Endometrium (tissue), 2 donors: ENCODE measurements at regions not wholly inside any gene's neighbourhood (a gene's known extent, or its start where the extent isn't known, plus 50 kb on each side); places are given as distances from the start of the nearest gene placed in this dataset.

Experiments used
- FAIRE-seq: peaks from 2 replicates; lab custom pipeline; 2012; peaks lifted over from hg19 to GRCh38; lab: Jason Lieb, UNC
- donor health status: control.
- donor health status: control.

DNA sequence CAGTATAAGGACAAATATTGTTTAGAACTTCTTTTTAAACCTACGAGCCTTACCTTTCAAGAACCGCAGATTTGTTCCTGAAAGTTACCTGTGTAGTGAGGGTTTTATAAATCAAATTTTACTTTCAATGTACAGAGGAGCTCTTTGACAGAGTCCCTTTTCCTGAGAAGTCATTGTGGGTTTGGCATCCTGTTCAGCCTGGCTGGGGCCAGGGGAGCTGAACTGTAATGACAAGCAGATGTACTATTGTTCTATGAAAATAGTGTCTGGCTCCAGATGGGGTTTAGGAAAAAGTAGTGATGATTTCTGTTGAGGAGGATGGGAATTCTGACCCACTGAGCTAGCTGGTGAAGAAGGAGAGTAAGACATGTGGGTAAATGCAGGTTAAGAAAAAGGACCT is 196.2 kb upstream of the PGRMC2 start:
- no peak for FAIRE-seq

DNA sequence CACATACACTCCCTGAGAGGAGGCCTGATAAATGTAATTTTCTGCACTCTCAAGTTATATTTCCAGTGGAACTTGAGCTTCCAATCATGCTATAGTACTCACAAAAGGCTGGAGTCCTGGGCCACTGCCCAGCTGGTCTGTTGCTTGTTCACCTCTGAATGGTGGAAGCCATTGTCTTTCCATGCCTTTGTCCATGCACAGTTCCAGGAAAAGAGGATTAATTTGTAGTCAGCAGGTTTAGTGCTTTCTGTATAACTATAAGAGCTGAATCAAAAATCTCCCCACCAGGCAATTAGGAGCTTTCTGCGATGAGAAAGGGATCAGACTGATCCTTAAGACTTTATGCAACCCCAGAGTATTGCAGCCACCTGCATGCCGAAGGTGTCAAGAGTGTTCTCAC is 195.4 kb upstream of the PGRMC2 start:
- FAIRE-seq, result no peak

DNA sequence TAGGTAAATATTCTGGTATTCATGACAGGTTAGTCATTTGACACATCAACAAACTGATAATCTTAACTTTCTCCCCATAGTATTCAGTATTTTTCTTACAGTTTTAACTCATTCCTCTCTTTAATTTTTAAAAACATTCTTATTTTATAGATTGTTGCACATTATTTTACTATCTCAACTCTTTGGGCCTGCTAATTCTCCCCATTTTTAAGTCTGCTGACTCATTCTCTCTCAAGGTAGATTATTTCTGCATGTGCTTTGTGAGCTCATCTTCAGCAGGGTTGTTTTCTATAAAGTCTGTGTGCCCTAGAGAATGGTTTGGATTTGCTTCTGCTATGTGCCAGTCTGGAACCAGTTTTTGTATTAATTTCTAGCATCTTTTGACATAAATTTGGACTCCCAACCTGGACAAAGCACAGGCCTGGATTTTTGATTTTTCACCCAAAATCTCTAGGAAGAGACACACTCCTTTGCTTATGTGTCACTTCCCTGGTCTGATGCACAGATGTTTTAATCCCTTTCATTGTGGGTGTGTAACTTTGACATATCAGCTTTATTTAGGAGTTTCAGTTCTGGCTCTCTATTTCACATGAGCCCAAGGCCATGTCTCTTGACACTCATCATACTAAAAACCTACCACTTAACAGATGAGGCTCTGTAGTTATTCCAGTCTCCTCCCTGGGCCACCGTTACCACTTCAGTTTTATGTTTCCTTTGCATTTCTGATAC is 194.3 kb upstream of the PGRMC2 start:
- FAIRE-seq, result no peak

DNA sequence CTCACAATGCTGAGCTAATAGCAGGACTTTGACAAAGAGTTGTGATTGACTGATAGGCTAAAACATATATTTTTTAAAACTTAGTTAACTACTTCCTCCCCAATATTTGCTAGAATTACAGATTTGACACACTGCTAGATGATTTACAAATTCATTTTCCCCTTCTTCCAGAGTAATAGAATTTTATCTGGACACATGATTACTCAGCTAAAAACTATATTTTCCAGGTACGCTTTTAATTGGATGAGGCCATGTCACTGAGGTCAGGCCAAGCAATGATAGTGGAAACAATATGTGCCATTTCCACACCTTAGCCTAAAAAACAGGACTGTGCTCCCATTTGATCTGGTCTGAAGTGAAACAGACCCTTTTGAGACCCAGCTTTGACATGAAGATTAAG is 193.3 kb upstream of the PGRMC2 start:
- FAIRE-seq, result no peak

DNA sequence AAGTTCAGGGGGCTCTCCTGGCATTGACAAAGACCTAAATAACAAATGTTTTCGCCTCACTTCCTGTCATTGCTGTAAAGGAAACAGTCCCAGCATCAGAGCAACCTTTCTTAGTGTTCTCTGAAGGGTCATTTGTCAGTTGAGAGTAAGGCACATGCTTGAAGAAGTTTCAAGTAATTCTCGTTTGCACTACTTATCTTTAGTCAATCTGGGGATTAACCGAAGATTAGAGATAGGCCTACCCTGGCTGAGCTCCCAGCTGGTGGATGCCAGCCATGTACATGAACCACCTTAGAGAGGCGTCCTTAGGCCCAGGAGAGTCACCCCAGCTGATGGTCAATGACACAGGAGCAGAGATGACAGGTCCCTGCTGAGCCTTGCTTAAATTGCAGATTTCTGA is 189.9 kb upstream of the PGRMC2 start:
- FAIRE-seq, result no peak

DNA sequence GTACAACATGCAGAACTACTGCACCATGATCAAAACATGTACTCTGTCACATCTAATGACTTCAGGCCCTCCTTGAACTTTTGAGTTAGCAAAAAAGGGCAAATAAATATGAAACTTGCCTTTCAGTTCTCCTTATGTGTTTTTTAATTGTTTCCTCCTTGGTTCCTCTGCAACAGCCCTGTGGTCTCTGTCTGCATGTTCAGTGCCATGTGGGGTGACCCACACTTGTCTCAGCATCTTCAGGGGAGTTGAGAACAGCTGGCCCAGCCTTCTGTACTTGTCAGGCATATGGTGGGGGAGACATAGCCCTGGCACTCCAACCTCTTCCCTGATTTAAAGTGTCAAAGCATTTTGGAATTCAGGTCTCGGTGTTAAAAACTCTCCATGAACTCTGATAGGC is 188.0 kb upstream of the PGRMC2 start:
- no peak for FAIRE-seq

DNA sequence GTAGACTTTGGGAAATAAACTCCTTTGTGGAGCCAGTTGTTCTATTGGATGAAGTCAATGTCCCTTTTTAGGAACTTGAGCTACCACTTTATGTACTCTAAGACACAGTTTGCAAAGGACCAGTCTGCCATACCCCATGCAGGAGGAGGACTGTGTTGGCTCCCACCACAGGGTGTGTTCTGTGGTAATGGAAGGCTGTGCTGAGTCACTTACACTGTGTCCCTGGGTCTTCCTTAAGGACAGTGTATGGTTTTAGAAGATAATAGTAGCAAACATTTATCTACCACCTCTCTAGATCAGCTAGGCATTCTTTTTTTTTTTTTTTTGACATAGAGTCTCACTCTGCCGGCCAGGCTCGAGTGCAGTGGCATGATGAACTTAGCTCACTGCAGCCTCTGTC is 184.0 kb upstream of the PGRMC2 start:
- no peak for FAIRE-seq

DNA sequence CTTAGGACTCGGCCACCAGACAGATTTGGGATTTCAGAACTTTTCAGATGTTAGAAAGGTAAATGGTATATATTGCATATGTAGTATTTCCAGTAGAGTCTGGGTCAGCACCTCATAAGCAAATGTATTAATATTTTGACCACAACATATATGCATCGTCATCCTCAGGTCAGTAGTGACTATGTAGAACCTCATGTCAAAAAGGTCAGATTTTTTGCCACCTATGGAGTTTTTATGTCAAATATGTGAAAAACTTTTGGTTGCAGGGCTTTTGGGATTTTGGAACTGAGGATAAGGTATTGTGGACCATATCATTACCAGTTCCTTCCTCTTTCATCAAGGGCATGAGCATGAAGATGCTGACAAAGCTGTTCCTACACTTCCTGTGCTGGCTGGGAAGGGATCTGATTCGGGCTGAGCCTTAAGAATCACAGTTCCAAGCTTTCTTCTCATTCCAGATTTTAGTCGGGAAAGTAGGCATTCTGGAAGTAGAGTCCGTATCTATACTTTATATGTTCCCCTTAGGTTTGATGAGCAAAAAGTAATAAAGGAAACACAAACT is 183.0 kb upstream of the PGRMC2 start:
- no peak for FAIRE-seq

DNA sequence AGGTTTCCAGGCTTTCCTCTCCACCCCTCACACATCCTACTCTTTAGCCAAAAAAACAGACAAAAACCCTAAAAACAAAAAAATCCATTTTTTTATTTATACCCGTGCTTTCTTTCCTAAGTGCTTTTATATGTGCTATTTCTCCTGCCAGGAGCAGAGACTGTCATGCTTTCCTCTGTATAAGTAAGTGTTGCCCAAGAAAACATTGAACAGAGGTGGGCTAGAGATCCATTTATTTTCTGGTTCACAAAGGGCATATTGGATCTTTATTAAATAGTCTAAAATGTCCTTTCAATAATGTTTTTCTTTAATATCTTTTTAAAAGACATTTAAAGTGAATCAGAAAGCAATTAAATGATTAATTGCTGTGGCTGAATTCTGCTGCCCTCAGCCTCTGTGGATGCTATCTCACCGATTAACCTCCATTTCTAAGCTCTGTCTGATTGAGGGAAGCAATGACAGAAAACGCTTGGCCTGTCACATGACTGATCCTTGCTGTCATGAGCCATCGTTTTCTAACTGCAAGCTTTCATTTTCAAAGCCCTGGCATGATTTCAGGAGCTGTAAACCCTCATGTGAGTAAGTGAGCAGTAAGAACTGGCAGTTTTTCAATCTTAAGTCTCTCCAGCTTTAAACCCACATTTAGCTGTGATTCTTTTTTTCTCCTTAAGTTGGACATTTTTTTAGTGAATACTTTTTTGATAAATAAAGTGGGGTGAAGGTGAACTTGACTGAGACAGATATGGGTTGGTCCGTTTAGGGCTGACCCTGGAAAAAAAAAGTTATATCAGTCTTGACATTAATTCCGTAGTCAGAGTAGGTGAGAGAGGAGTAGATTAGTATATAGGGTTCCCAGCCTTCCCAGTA is 180.7 kb upstream of the PGRMC2 start:
- no peak for FAIRE-seq

DNA sequence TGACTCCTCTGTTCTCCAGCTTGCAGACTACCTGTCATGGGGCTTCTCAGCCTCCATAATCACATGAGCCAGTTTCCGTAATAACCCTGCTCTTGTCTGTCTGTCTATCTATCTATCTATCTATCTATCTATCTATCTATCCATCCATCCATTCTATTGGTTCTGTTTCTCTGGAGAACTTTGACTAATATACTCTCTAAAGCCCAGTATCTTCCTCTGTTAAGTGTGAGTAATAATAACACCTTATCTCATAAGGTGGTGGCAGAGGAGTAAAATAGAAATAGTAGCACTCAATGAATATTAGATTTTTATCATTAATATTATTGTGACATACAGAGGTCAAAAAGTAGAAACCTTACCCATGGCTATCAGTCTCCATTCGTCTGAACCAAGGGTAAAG is 177.9 kb upstream of the PGRMC2 start:
- no peak for FAIRE-seq

DNA sequence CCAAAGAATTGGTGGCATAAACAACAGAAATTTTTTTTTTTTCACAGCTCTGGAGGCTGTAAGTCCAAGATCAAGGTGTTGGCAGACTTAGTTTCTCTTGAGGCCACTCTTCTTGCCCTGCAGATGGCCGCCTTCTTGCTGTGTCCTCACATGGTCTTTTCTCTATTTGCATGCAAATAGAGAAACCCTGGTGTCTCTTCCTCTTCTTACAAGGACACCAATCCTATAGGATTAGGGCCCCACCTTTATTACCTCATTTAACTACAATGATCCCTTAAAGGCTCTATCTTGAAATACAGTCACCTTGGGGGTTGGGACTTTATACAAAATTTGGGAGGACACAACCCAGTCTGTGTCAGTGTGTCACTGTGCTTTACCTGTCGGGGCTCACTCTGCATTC is 175.4 kb upstream of the PGRMC2 start:
- FAIRE-seq, result no peak

DNA sequence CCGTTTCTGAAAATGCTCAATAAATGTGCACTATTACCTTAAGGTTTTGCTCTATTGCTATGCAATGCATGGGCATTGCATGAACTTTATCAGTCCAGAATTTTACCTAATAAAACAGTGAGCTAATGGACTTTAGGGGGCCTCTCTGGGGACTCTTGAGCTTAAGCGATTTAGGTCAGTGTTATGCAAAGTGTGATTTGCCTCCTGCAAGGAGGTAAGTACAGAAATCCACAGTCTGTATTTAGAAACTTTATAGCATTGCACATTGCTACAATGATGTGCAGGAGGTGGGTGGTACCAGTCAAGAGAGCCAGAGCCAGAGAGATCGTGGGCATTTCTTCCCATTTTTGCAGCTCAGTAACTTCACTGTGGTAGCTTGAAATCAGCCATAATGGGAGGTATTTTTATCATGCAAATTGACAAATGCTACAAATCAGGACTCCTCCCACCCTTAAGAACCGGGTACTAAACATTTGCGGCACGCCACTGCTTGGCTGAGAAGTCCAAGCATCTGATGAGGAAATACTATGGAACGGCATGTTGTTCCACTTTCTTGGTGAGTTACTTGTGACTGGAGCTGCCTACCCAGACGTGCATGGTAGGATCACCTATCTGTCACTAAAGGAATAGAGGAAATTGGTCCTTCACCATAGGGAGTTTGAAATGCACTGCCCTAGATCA is 174.6 kb upstream of the PGRMC2 start:
- no peak for FAIRE-seq

DNA sequence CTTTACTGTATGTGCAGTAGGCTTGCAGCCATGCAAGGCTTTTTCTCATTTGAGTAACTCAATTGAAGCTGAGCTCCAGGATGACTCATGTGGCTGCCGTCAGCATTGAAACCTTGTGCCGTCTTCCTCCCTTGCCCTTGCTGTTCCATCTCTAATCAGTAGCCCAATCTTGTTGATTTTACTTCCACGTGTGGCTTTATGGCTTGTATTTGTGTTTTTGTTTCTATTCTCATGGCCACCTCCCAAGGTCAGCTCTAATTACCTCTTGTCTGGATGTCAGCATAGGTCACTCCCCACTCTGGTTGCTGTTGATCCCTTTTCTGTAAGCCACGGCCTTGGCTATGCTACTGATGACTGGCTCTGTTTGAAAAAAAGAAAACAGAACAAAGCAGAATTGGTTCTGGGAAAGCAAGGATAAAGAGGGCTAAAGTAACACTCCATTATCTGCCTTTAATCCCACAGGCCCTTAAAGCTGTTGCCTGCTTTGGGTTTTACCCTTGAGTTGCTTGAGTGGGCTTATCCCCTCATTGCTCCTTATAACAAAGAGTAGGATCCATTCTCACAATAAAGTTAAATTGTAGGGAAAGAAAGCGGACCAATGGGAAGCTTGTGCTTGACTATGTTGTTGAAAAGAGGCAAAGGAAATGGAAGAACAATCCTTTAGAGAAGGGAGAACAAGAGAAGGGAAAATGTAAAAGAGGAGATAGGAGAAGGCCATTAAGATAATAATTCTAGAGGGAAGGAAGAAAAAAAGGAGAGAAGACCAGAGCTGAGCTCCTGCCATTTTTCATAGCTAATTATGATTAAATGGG is 173.9 kb upstream of the PGRMC2 start:
- peak; percentile 85 for FAIRE-seq

DNA sequence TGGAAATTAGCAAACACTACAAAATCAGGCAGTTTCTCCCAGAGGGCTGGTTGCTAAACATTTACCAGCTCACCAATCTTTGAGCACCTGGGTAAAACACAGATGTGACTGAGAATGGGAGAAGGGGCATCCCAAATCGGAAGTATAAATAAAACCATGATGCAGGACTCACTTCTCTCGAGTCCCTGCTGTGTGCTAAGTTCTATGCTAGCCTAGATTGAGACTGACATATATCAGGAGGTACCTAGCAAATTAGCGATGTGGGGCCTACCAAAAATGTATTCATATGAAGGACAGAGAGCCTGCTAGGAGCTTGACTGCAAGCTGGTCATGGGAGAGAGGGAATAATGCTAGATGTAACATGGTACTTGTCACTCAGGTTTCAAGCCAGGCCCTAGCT is 171.9 kb upstream of the PGRMC2 start:
- no peak for FAIRE-seq

DNA sequence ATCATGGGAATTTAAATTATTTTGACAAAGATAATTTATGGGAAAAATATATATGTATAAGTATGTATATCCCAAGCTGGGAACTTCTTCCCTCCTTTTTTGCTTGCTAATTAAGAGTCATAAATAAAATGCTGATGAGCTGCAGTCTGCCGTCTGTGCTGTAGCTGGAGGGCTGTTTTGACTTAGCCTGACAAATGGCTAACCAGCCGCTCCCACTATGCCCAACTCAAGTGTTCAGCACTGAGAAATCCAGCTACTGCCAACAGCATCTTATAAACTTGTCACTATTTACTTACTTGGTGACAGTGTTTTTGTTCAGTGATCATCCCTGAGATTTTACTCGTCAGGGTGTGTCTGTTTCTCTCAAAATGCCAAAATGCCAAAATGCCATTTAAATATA is 171.2 kb upstream of the PGRMC2 start:
- FAIRE-seq, result no peak

DNA sequence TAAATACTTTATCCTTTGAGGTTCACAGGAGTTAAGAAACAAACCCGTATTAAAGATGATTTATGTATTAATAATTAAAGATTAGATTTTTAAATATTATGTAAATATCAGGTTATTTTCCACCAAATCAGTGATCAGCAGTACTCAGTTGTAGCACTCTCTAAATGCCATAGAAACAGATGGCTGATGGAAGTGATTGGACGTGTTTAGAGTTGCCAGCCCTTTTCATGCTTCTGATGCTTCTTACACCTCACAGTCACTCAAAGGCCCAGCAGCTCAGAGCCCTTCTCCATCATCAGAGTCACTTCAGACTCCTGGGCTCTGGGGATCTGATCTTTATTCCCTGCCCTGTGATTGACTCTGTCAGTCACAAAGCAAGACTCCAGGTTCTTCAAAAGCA is 170.1 kb upstream of the PGRMC2 start:
- no peak for FAIRE-seq

DNA sequence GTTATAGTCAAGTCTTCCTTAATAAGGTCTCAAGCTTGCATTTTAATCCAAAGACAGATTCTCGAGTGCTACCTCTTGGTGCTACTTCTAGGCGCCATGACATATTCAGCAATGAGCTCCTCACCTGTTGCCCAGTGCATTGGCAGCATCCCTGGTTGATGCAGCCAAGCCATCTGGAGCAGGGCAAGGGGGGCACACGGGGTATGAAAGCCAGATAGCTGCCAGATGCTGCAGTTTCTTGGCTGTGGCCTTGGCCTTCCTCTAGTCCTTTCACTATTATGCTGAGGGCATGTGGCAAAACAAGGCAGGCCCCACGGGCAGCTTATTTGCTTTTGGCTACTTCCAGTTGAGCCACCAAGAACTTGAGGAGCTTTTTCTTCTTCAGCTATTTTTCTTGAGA is 168.6 kb upstream of the PGRMC2 start:
- no peak for FAIRE-seq

DNA sequence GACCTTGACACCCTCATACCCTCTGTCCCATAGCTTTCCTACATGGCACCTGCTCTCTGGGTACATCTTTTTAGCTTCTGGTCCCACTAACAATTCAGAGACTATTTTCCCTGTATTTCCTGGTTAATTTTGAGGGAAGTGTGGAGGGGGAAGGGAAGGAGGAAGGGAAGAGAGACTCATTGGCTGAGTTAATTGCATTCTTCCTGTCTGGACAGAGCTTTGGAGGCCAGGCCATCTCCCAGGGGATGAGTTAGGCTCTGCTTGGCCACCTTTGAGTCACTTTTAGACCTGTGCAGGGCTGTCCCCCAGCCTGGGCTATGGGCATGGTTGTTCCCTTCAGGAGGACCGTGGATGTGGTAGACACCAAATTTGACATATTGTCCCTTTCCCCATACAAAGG is 167.9 kb upstream of the PGRMC2 start:
- FAIRE-seq, result no peak

DNA sequence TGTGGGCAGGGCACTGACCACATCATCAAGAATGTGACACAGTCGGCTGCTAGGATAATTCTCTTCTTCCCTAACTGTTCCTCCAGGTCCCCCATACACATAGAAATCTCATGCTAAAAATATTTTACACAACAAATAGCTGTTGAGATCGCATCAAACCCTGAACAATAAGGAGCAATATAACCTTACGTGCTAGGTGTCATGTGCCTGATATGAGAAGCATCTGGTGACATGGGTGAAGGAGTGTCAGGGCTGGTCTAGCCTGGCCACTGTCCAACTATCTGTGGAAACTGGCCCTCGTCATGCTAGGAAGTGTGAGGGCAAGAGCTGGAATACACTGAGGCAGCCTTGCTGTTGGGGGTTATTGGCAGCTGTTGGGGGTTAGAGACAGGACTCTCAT is 167.3 kb upstream of the PGRMC2 start:
- no peak for FAIRE-seq

DNA sequence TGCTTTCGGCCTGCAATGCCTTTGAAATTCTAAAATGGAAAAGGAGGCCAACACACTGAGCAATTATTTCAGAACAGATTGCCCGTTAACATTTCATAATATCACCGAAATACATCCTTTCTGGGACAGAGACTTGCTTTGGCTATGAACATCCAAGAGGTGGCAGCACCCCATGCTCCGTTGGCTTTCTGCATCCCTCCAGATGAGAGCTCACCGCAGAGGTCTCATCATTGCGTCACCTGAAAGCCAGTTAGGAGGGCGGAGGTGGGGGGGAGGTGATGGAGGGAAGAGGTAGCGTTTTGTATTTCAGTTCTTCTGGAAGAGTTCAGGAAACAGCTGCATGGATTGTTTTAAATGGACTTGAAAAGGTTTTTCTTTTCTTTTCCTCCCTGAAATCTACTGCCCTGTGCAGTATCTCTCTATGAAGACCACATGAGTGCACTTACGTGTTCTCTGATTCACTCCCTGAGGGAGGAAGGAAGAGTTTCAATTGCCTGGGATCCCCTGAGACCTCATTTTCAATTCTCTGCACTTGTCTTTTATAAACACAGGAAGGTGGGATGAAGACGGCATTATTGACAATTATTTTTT is 166.8 kb upstream of the PGRMC2 start:
- no peak for FAIRE-seq

DNA sequence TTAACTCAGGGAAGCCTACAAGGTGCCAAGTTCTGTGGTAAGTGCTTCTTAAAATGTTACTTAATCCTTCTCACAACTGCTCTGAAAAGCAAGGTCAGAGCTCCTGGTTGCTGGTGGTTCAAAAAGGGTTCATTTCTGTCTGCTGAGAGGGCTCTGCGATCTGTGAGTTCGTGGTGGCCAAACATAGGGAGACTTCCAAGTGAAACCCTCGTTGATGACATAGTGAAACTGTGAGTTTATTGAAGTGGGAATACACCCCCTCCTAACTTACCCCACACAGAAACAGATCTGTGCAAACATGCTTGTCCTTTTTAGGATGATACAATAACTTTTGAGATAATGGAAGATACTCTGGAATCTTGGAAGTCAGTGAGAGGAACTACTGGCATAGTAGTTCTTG is 164.8 kb upstream of the PGRMC2 start:
- no peak for FAIRE-seq
